WERI-Rb-1 (cell line): ENCODE measurements at regions not wholly inside any gene's neighbourhood (a gene's known extent, or its start where the extent isn't known, plus 50 kb on each side); places are given as distances from the start of the nearest gene placed in this dataset.

Experiments
- DNase-seq: peaks from one replicate; pipeline ENCODE4 v3.0.0-alpha.2; 2020
- H3K27ac ChIP-seq: fragments of 250-450 bp; sonication (Bioruptor Pico); 2 replicates; pipeline ENCODE4 v1.5.1; 2020; ENCODE audit warnings: mild to moderate bottlenecking, moderate library complexity
- H3K27me3 ChIP-seq: fragments of 250-450 bp; sonication (Bioruptor Pico); 2 replicates; pipeline ENCODE4 v1.5.1; 2021; ENCODE audit warnings: mild to moderate bottlenecking, low read depth, moderate library complexity; ENCODE audit not compliant: insufficient read depth, severe bottlenecking
- H3K36me3 ChIP-seq: fragments of 250-450 bp; sonication (Bioruptor Pico); 2 replicates; pipeline ENCODE4 v1.5.1; 2020; ENCODE audit warnings: mild to moderate bottlenecking, moderate library complexity
- H3K4me3 ChIP-seq: 2 replicates; pipeline ENCODE4 v1.5.1; 2011; ENCODE audit warnings: low read depth, mild to moderate bottlenecking, control low read depth, low read length
- H3K9me3 ChIP-seq: fragments of 250-450 bp; sonication (Bioruptor Pico); 2 replicates; pipeline ENCODE4 v1.5.1; 2021; ENCODE audit warnings: mild to moderate bottlenecking, moderate library complexity; ENCODE audit not compliant: severe bottlenecking
- CTCF ChIP-seq: IDR thresholded peaks from 2 replicates; pipeline ENCODE4 v1.5.1; 2011; ENCODE audit warnings: low read depth, mild to moderate bottlenecking, control low read depth, inconsistent platforms, low read length

- no peak for DNase-seq
- Histone ChIP-seq H3K27ac (no peak overlapping the region), H3K27me3 (no peaks in the 10 kb centered on the region), H3K9me3 (no peaks in the 10 kb centered on the region), H3K36me3 (no peaks in the 10 kb centered on the region), H3K4me3 (no peak overlapping the region)
- no peak for TF ChIP-seq CTCF
Observed at GRCh38 chr9:78828521-78828920, 531.6 kb downstream of the PSAT1 start.

- TF ChIP-seq CTCF, result no peak
- H3K9me3 ChIP-seq, result no peaks in the 10 kb centered on the region
- DNase-seq, result no peak
- no peaks in the 10 kb centered on the region for H3K36me3 ChIP-seq
- no peak overlapping the region for H3K4me3 ChIP-seq
- H3K27me3 ChIP-seq, result no peaks in the 10 kb centered on the region
- H3K27ac ChIP-seq, result no peak overlapping the region
Observed at GRCh38 chr9:78830301-78830700, 533.4 kb downstream of the PSAT1 start.

- TF ChIP-seq CTCF, result no peak
Observed at GRCh38 chr9:78831726-78832125, 534.8 kb downstream of the PSAT1 start.

GRCh38 chr9:78835928-78836450, 539.1 kb downstream of the PSAT1 start:
- no peaks in the 10 kb centered on the region for H3K9me3 ChIP-seq
- H3K36me3 ChIP-seq, result no peaks in the 10 kb centered on the region
- no peak overlapping the region for H3K4me3 ChIP-seq
- H3K27me3 ChIP-seq, result no peaks in the 10 kb centered on the region
- no peak for TF ChIP-seq CTCF
- H3K27ac ChIP-seq, result no peak overlapping the region
- DNase-seq, result no peak

More at GRCh38 chr9:78831726-78832125, 534.8 kb downstream of the PSAT1 start:
- no peak overlapping the region for H3K27ac ChIP-seq
- no peak for DNase-seq
- no peak overlapping the region for H3K4me3 ChIP-seq
- H3K9me3 ChIP-seq, result no peaks in the 10 kb centered on the region
- H3K27me3 ChIP-seq, result no peaks in the 10 kb centered on the region
- no peaks in the 10 kb centered on the region for H3K36me3 ChIP-seq

GRCh38 chr9:78839252-78839651, 542.3 kb downstream of the PSAT1 start:
- Histone ChIP-seq H3K27ac (no peak overlapping the region), H3K9me3 (no peaks in the 10 kb centered on the region), H3K36me3 (no peaks in the 10 kb centered on the region), H3K27me3 (no peaks in the 10 kb centered on the region), H3K4me3 (no peak overlapping the region)
- TF ChIP-seq CTCF, result no peak
- DNase-seq, result no peak

GRCh38 chr9:78848061-78848460, 551.1 kb downstream of the PSAT1 start:
- no peak overlapping the region for H3K4me3 ChIP-seq
- peak; percentile 53 for DNase-seq
- no peaks in the 10 kb centered on the region for H3K27me3 ChIP-seq
- no peaks in the 10 kb centered on the region for H3K9me3 ChIP-seq
- H3K36me3 ChIP-seq, result no peaks in the 10 kb centered on the region
- TF ChIP-seq CTCF, result no peak
- no peak overlapping the region for H3K27ac ChIP-seq
